ENCODE measurements at regions not wholly inside any gene's neighbourhood (a gene's known extent, or its start where the extent isn't known, plus 50 kb on each side); places are given as distances from the start of the nearest gene placed in this dataset.

- 71% methylated on average over 1 of the region's 6 CpGs for WGBS (ENCODE audit: insufficient coverage)
- intact Hi-C loops (cut with micrococcal nuclease) = no loop called here
Measured at GRCh38 chr4:179331362-179331761, 1889.1 kb upstream of the AGA start.

GRCh38 chr4:179344861-179345260 lies 1902.6 kb upstream of the AGA start:
- H3K36me3 Mint-ChIP-seq = no peaks in the 10 kb centered on the region
- H3K27ac Mint-ChIP-seq = no peak overlapping the region
- TF ChIP-seq CTCF (IDR thresholded peaks at IDR 0.05) = no peak
- no peak for DNase-seq
- Histone ChIP-seq H3K9ac (ENCODE audit: insufficient read depth, low read length, poor library complexity, severe bottlenecking) (no peak overlapping the region), H3K79me2 (ENCODE audit: insufficient read depth, low read length) (no peaks in the 10 kb centered on the region), H3K9me3 (replicated peaks in 1 of 2; ENCODE audit: control insufficient read depth in 1 of 2, insufficient read depth in 1 of 2, low read length in 2 of 2) (peaks cover 5 to 6% of the 10 kb centered on the region in 2 donors), H3K4me1 (ENCODE audit: control insufficient read depth in 1 of 2, insufficient read depth in 2 of 2, low read length in 2 of 2) (no peaks in the 10 kb centered on the region), H2AFZ (ENCODE audit: insufficient read depth, low read depth, low read length, poor library complexity, severe bottlenecking) (no peak overlapping the region), H4K20me1 (ENCODE audit: insufficient read depth, low read length) (no peaks in the 10 kb centered on the region), H3K4me3 (replicated peaks in 1 of 3; ENCODE audit: low read depth in 2 of 3, low read length in 3 of 3) (no peak overlapping the region), H3K27me3 (ENCODE audit: control insufficient read depth in 2 of 2, insufficient read depth in 2 of 2, low read length in 2 of 2) (no peaks in the 10 kb centered on the region), H3K27ac (ENCODE audit: low read depth in 1 of 2, low read length in 2 of 2) (no peak overlapping the region), H3K4me2 (replicated peaks; ENCODE audit: extremely low read depth, low read length, poor library complexity, severe bottlenecking) (no peak overlapping the region), H3K36me3 (replicated peaks in 1 of 2; ENCODE audit: control insufficient read depth in 1 of 2, insufficient read depth in 2 of 2, low read length in 2 of 2) (no peaks in the 10 kb centered on the region)
- H3K4me1 Mint-ChIP-seq = no peaks in the 10 kb centered on the region
- H3K4me3 Mint-ChIP-seq = no peak overlapping the region
- no peaks in the 10 kb centered on the region for H3K27me3 Mint-ChIP-seq (ENCODE audit: low read depth in 3 of 3)
- H3K9me3 Mint-ChIP-seq = peaks cover 0 to 8% (median 2%) of the 10 kb centered on the region in 7 donors
- intact Hi-C loops (cut with micrococcal nuclease) = no loop called here

More at GRCh38 chr4:179331362-179331761, 1889.1 kb upstream of the AGA start:
- no peaks in the 10 kb centered on the region for H4K20me1 ChIP-seq (ENCODE audit: insufficient read depth, low read length)
- no peaks in the 10 kb centered on the region for H3K79me2 ChIP-seq (ENCODE audit: insufficient read depth, low read length)
- DNase-seq = no peak
- H3K27ac ChIP-seq (ENCODE audit: low read depth in 1 of 2, low read length in 2 of 2) = no peak overlapping the region
- no peaks in the 10 kb centered on the region for H3K9me3 ChIP-seq (replicated peaks in 1 of 2; ENCODE audit: control insufficient read depth in 1 of 2, insufficient read depth in 1 of 2, low read length in 2 of 2)
- H3K4me1 ChIP-seq (ENCODE audit: control insufficient read depth in 1 of 2, insufficient read depth in 2 of 2, low read length in 2 of 2) = no peaks in the 10 kb centered on the region
- Mint-ChIP-seq H3K9me3 (peaks cover 0 to 2% (median 0%) of the 10 kb centered on the region in 7 donors), H3K4me3 (no peak overlapping the region), H3K27ac (no peak overlapping the region), H3K4me1 (no peaks in the 10 kb centered on the region), H3K27me3 (ENCODE audit: low read depth in 3 of 3) (no peaks in the 10 kb centered on the region), H3K36me3 (no peaks in the 10 kb centered on the region)
- H3K27me3 ChIP-seq (ENCODE audit: control insufficient read depth in 2 of 2, insufficient read depth in 2 of 2, low read length in 2 of 2) = no peaks in the 10 kb centered on the region
- H3K4me3 ChIP-seq (replicated peaks in 1 of 3; ENCODE audit: low read depth in 2 of 3, low read length in 3 of 3) = no peak overlapping the region
- TF ChIP-seq CTCF (IDR thresholded peaks at IDR 0.05) = no peak
- H3K36me3 ChIP-seq (replicated peaks in 1 of 2; ENCODE audit: control insufficient read depth in 1 of 2, insufficient read depth in 2 of 2, low read length in 2 of 2) = no peaks in the 10 kb centered on the region
- no peak overlapping the region for H2AFZ ChIP-seq (ENCODE audit: insufficient read depth, low read depth, low read length, poor library complexity, severe bottlenecking)
- no peak overlapping the region for H3K9ac ChIP-seq (ENCODE audit: insufficient read depth, low read length, poor library complexity, severe bottlenecking)
- H3K4me2 ChIP-seq (replicated peaks; ENCODE audit: extremely low read depth, low read length, poor library complexity, severe bottlenecking) = no peak overlapping the region

Measured in CD14-positive monocyte (primary cell).